ENCODE measurements at regions not wholly inside any gene's neighbourhood (a gene's known extent, or its start where the extent isn't known, plus 50 kb on each side); places are given as distances from the start of the nearest gene placed in this dataset.

DNA sequence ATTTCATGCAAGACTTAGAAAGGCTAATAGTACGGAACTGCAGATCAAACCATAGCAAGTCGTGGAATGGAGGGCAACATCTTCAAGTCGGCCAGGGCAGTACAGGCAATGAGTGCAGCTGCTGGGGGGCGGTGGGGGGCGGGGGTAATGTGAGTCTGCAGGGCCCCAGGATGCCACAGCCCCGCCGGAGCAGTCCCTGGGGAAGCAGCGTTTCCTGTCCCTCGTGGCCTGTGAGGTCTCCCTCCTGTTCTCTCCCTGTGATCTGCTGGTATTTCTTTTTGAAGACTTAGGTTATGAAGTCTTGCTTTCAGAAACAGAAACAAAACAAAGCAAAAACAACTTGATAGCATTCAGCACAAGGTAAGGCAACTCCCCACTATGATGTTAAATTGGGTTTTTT is 351.9 kb downstream of the FOXA2 start:
- TF ChIP-seq, protein P1, sequence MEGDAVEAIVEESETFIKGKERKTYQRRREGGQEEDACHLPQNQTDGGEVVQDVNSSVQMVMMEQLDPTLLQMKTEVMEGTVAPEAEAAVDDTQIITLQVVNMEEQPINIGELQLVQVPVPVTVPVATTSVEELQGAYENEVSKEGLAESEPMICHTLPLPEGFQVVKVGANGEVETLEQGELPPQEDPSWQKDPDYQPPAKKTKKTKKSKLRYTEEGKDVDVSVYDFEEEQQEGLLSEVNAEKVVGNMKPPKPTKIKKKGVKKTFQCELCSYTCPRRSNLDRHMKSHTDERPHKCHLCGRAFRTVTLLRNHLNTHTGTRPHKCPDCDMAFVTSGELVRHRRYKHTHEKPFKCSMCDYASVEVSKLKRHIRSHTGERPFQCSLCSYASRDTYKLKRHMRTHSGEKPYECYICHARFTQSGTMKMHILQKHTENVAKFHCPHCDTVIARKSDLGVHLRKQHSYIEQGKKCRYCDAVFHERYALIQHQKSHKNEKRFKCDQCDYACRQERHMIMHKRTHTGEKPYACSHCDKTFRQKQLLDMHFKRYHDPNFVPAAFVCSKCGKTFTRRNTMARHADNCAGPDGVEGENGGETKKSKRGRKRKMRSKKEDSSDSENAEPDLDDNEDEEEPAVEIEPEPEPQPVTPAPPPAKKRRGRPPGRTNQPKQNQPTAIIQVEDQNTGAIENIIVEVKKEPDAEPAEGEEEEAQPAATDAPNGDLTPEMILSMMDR (IDR thresholded peaks at IDR 0.05), result no peak
- no peak for TF ChIP-seq EP300 (IDR thresholded peaks at IDR 0.05)
- TF ChIP-seq POLR2AphosphoS5 (IDR thresholded peaks at IDR 0.05), result no peak

Measured in sigmoid colon (tissue), 4 donors.